NCI-H446 (cell line): ENCODE measurements at regions not wholly inside any gene's neighbourhood (a gene's known extent, or its start where the extent isn't known, plus 50 kb on each side); places are given as distances from the start of the nearest gene placed in this dataset.
A peak's percentile ranks its signal among the peaks of the same experiment; 100 is the strongest.

Experiments
- DNase-seq, 2 experiments: peaks; one replicate each; lab custom pipeline; 2025; lab: John Stamatoyannopoulos, UW

GRCh38 chr2:158049129-158049855, 52.4 kb upstream of the UPP2 start:
- DNase-seq, result no peak

GRCh38 chr2:158048327-158048726, 53.3 kb upstream of the UPP2 start:
- DNase-seq, result no peak

- no peak for DNase-seq
These were observed 54.5 kb upstream of the UPP2 start for GRCh38 chr2:158047156-158047611.

- DNase-seq, result no peak
These were observed 55.4 kb upstream of the UPP2 start for GRCh38 chr2:158046121-158046880.

- no peak for DNase-seq
These were observed 56.3 kb upstream of the UPP2 start for GRCh38 chr2:158045362-158045761.

- no peak for DNase-seq
These were observed 58.3 kb upstream of the UPP2 start for GRCh38 chr2:158043181-158043948.

GRCh38 chr2:158042666-158043065, 59.0 kb upstream of the UPP2 start:
- no peak for DNase-seq

GRCh38 chr2:158042245-158042644, 59.4 kb upstream of the UPP2 start:
- DNase-seq, result no peak

GRCh38 chr2:158041400-158041799, 60.3 kb upstream of the UPP2 start:
- no peak for DNase-seq

- DNase-seq, result no peak
These were observed 62.8 kb upstream of the UPP2 start for GRCh38 chr2:158038901-158039300.

- DNase-seq, result peak; percentile 24 to 61
These were observed 67.3 kb upstream of the UPP2 start for GRCh38 chr2:158034198-158034866.

GRCh38 chr2:158031371-158031770, 70.3 kb upstream of the UPP2 start:
- peak in 1 of 2 experiments; percentile 21 for DNase-seq

- no peak for DNase-seq
These were observed 76.2 kb upstream of the UPP2 start for GRCh38 chr2:158025255-158025996.

GRCh38 chr2:158024288-158024898, 77.3 kb upstream of the UPP2 start:
- DNase-seq, result peak; percentile 52 to 71

- no peak for DNase-seq
These were observed 78.8 kb upstream of the UPP2 start for GRCh38 chr2:158022888-158023287.

GRCh38 chr2:158021226-158021625, 80.5 kb upstream of the UPP2 start:
- peak in 1 of 2 experiments; percentile 15 for DNase-seq

GRCh38 chr2:158015428-158016076, 86.1 kb upstream of the UPP2 start:
- DNase-seq, result no peak

GRCh38 chr2:158013891-158014290, 87.8 kb upstream of the UPP2 start:
- DNase-seq, result no peak

GRCh38 chr2:158011055-158011771, 90.5 kb upstream of the UPP2 start:
- no peak for DNase-seq

GRCh38 chr2:158009399-158009798, 92.3 kb upstream of the UPP2 start:
- DNase-seq, result no peak
